MCF 10A (cell line): ENCODE measurements at regions not wholly inside any gene's neighbourhood (a gene's known extent, or its start where the extent isn't known, plus 50 kb on each side); places are given as distances from the start of the nearest gene placed in this dataset.
A peak's percentile ranks its signal among the peaks of the same experiment; 100 is the strongest.

ENCODE experiments used
- BruUV-seq: library from RNA; stranded (reverse); fragments of 400-500 nt; replicated peaks from 2 replicates; lab custom pipeline; 2021; lab: Mats Ljungman, UMichigan
- CTCF ChIA-PET: fragments of 300-600 bp; sonication (Branson Sonifier 250); formaldehyde crosslinking; extraction: SDS; loops from one replicate; lab custom pipeline; 2021; ENCODE audit warnings: antibody characterized with exemption, inconsistent platforms; lab: Yijun Ruan, JAX
- POLR2A ChIA-PET: fragments of 300-600, 350-650 bp; sonication (Branson Sonifier 250); formaldehyde crosslinking; extraction: SDS; loops from one replicate; lab custom pipeline; 2020; ENCODE audit warnings: antibody characterized with exemption, inconsistent platforms; lab: Yijun Ruan, JAX
- DNase-seq: peaks from one replicate; pipeline ENCODE4 v3.0.0-alpha.2; 2018; ENCODE audit not compliant: unreplicated experiment
- H3K27ac Mint-ChIP-seq: one replicate; pipeline ENCODE4 v1.8.0; 2022; ENCODE audit warnings: mild to moderate bottlenecking, low read depth, mixed read lengths; ENCODE audit not compliant: unreplicated experiment
- H3K27me3 Mint-ChIP-seq: one replicate; pipeline ENCODE4 v1.8.0; 2022; ENCODE audit warnings: mixed read lengths; ENCODE audit not compliant: insufficient read depth, unreplicated experiment
- H3K36me3 Mint-ChIP-seq: one replicate; pipeline ENCODE4 v1.8.0; 2022; ENCODE audit warnings: mild to moderate bottlenecking, moderate library complexity, mixed read lengths; ENCODE audit not compliant: insufficient read depth, unreplicated experiment
- H3K4me1 Mint-ChIP-seq: one replicate; pipeline ENCODE4 v1.8.0; 2022; ENCODE audit warnings: mixed read lengths; ENCODE audit not compliant: insufficient read depth, unreplicated experiment
- H3K4me3 Mint-ChIP-seq: one replicate; pipeline ENCODE4 v1.8.0; 2022; ENCODE audit warnings: mild to moderate bottlenecking, moderate library complexity, mixed read lengths; ENCODE audit not compliant: unreplicated experiment
- H3K9me3 Mint-ChIP-seq: one replicate; pipeline ENCODE4 v1.8.0; 2022; ENCODE audit warnings: mixed read lengths; ENCODE audit not compliant: unreplicated experiment
- CTCF ChIP-seq: fragments of 200-600 bp; IDR thresholded peaks from one replicate; pipeline ENCODE4 v1.8.0; 2022; ENCODE audit warnings: antibody characterized with exemption, mild to moderate bottlenecking; ENCODE audit not compliant: unreplicated experiment
- intact Hi-C: fragments of 100-400 bp; cut with micrococcal nuclease; formaldehyde crosslinking; loops from 2 replicates; pipeline ENCODE4 v1.14.1; 2022

GRCh38 chr4:112015960-112016359, 129.3 kb upstream of the FAM241A start:
- Mint-ChIP-seq H3K27me3 (peaks cover 48% of the 10 kb centered on the region), H3K4me3 (no peak overlapping the region), H3K9me3 (no peaks in the 10 kb centered on the region), H3K27ac (no peak overlapping the region), H3K36me3 (no peaks in the 10 kb centered on the region), H3K4me1 (no peaks in the 10 kb centered on the region)
- TF ChIP-seq CTCF, result no peak
- DNase-seq, result no peak
- BruUV-seq, result no TSS peak
- POLR2A ChIA-PET, result interaction anchor here (0.6 to 0.7 kb wide), 2 partner anchors 16 to 258 kb away, joined by 3 read pairs; no protein-coding TSS in a partner anchor
- intact Hi-C loops, result no loop called here
- CTCF ChIA-PET, result interaction anchor here (0.5 to 1.4 kb wide), 3 partner anchors 11 to 936 kb away, joined by 3 to 8 read pairs (median 6); no protein-coding TSS in a partner anchor

- POLR2A ChIA-PET, result no interaction called here
- no peak for TF ChIP-seq CTCF
- peaks cover 72% of the 10 kb centered on the region for H3K27me3 Mint-ChIP-seq
- H3K36me3 Mint-ChIP-seq, result no peaks in the 10 kb centered on the region
- intact Hi-C loops, result no loop called here
- BruUV-seq, result no TSS peak
- no peak overlapping the region for H3K27ac Mint-ChIP-seq
- CTCF ChIA-PET, result no interaction called here
- H3K4me1 Mint-ChIP-seq, result no peaks in the 10 kb centered on the region
- no peak for DNase-seq
- no peak overlapping the region for H3K4me3 Mint-ChIP-seq
- H3K9me3 Mint-ChIP-seq, result no peaks in the 10 kb centered on the region
Observed at GRCh38 chr4:112023402-112023950, 121.8 kb upstream of the FAM241A start.

- POLR2A ChIA-PET, result no interaction called here
- Mint-ChIP-seq H3K4me3 (no peak overlapping the region), H3K27me3 (peaks cover 67% of the 10 kb centered on the region), H3K36me3 (no peaks in the 10 kb centered on the region), H3K27ac (no peak overlapping the region), H3K4me1 (no peaks in the 10 kb centered on the region), H3K9me3 (no peaks in the 10 kb centered on the region)
- TF ChIP-seq CTCF, result no peak
- BruUV-seq, result no TSS peak
- CTCF ChIA-PET, result interaction anchor here (1.0 kb wide), 1 partner anchor 82 kb away, joined by 5 read pairs; no protein-coding TSS in a partner anchor
- intact Hi-C loops, result no loop called here
- DNase-seq, result no peak
Observed at GRCh38 chr4:112026058-112026457, 119.2 kb upstream of the FAM241A start.

GRCh38 chr4:112029771-112030171, 115.5 kb upstream of the FAM241A start:
- Mint-ChIP-seq H3K36me3 (no peaks in the 10 kb centered on the region), H3K27ac (no peak overlapping the region), H3K4me3 (no peak overlapping the region), H3K27me3 (peaks cover 81% of the 10 kb centered on the region), H3K4me1 (no peaks in the 10 kb centered on the region), H3K9me3 (no peaks in the 10 kb centered on the region)
- BruUV-seq, result no TSS peak
- CTCF ChIA-PET, result interaction anchor here (0.6 to 2.1 kb wide), 4 partner anchors 86 to 388 kb away, joined by 3 to 12 read pairs (median 8); no protein-coding TSS in a partner anchor
- POLR2A ChIA-PET, result no interaction called here
- DNase-seq, result peak; percentile 15
- intact Hi-C loops, result no loop called here
- TF ChIP-seq CTCF, result no peak
